ENCODE measurements at regions not wholly inside any gene's neighbourhood (a gene's known extent, or its start where the extent isn't known, plus 50 kb on each side); places are given as distances from the start of the nearest gene placed in this dataset.
"Not testable (repeated sequence)": the region's sequence is repeated elsewhere in the genome, so short reads cannot be mapped to it uniquely, and the experiment has no call there.

- no peak for DNase-seq (ENCODE audit: low spot score)
Observed at GRCh38 chr3:165635791-165636683, 201.2 kb downstream of the BCHE start.

GRCh38 chr3:165624761-165625160, 212.5 kb downstream of the BCHE start:
- no peak for DNase-seq (ENCODE audit: low spot score)

GRCh38 chr3:165622356-165622755, 214.9 kb downstream of the BCHE start:
- DNase-seq (ENCODE audit: low spot score): no peak

- DNase-seq (ENCODE audit: low spot score): no peak
Observed at GRCh38 chr3:165619069-165619468, 218.2 kb downstream of the BCHE start.

- DNase-seq (ENCODE audit: low spot score): no peak
Observed at GRCh38 chr3:165617134-165617533, 220.1 kb downstream of the BCHE start.

- DNase-seq (ENCODE audit: low spot score): no peak
Observed at GRCh38 chr3:165614337-165614736, 222.9 kb downstream of the BCHE start.

GRCh38 chr3:165613014-165613413, 224.2 kb downstream of the BCHE start:
- no peak for DNase-seq (ENCODE audit: low spot score)

- DNase-seq (ENCODE audit: low spot score): no peak
Observed at GRCh38 chr3:165607221-165607620, 230.0 kb downstream of the BCHE start.

- no peak for DNase-seq (ENCODE audit: low spot score)
Observed at GRCh38 chr3:165603196-165603595, 234.0 kb downstream of the BCHE start.

- DNase-seq (ENCODE audit: low spot score): not testable (repeated sequence)
Observed at GRCh38 chr3:165572566-165572965, 264.7 kb downstream of the BCHE start.

- DNase-seq (ENCODE audit: low spot score): no peak
Observed at GRCh38 chr3:165568907-165569462, 268.2 kb downstream of the BCHE start.

GRCh38 chr3:165555785-165556184, 281.4 kb downstream of the BCHE start:
- DNase-seq (ENCODE audit: low spot score): no peak

GRCh38 chr3:165553371-165553770, 283.9 kb downstream of the BCHE start:
- DNase-seq (ENCODE audit: low spot score): no peak

GRCh38 chr3:165549665-165550064, 287.6 kb downstream of the BCHE start:
- peak; percentile 30 for DNase-seq (ENCODE audit: low spot score)

- no peak for DNase-seq (ENCODE audit: low spot score)
Observed at GRCh38 chr3:165549037-165549436, 288.2 kb downstream of the BCHE start.

GRCh38 chr3:165545059-165545458, 292.2 kb downstream of the BCHE start:
- DNase-seq (ENCODE audit: low spot score): no peak

GRCh38 chr3:165544432-165544831, 292.8 kb downstream of the BCHE start:
- DNase-seq (ENCODE audit: low spot score): no peak

GRCh38 chr3:165538166-165538565, 299.1 kb downstream of the BCHE start:
- no peak for DNase-seq (ENCODE audit: low spot score)

GRCh38 chr3:165532851-165533250, 304.4 kb downstream of the BCHE start:
- no peak for DNase-seq (ENCODE audit: low spot score)

- no peak for DNase-seq (ENCODE audit: low spot score)
Observed at GRCh38 chr3:165529451-165529850, 307.8 kb downstream of the BCHE start.

GRCh38 chr3:165526367-165526766, 310.9 kb downstream of the BCHE start:
- no peak for DNase-seq (ENCODE audit: low spot score)

GRCh38 chr3:165523801-165524200, 313.4 kb downstream of the BCHE start:
- DNase-seq (ENCODE audit: low spot score): no peak

GRCh38 chr3:165522386-165522785, 314.8 kb downstream of the BCHE start:
- no peak for DNase-seq (ENCODE audit: low spot score)
